Peyer's patch (tissue), 4 donors: ENCODE measurements at regions not wholly inside any gene's neighbourhood (a gene's known extent, or its start where the extent isn't known, plus 50 kb on each side); places are given as distances from the start of the nearest gene placed in this dataset.

Experiments used
- DNase-seq, 3 donors: peaks; one replicate each; pipeline ENCODE4 v3.0.0-alpha.2; 2017 to 2019
- H3K27ac ChIP-seq, 4 donors: fragments of 200-600 bp; sonication (generic); one replicate each; pipeline ENCODE4 v1.5.1; 2016 to 2019
- H3K27me3 ChIP-seq, 2 donors: fragments of 200-600 bp; sonication (generic); one replicate each; pipeline ENCODE4 v1.5.1; 2019
- H3K36me3 ChIP-seq, 3 donors: fragments of 200-600 bp; sonication (generic); one replicate each; pipeline ENCODE4 v1.5.1; 2016 to 2019
- H3K4me1 ChIP-seq, 4 donors: fragments of 200-600 bp; sonication (generic); one replicate each; pipeline ENCODE4 v1.5.1; 2016 to 2019
- H3K4me3 ChIP-seq, 4 donors: fragments of 200-600 bp; sonication (generic); 1 replicate in 3 of 4; 2 replicates in 1 of 4; pipeline ENCODE4 v1.5.1; 2016 to 2019; ENCODE audit warnings: mild to moderate bottlenecking in 1 of 4
- H3K9me3 ChIP-seq, 4 donors: fragments of 200-600 bp; sonication (generic); one replicate each; pipeline ENCODE4 v1.5.1; 2016 to 2019; ENCODE audit warnings: mild to moderate bottlenecking in 1 of 4
- POLR2A ChIP-seq, 2 donors: fragments of 450-650 bp; IDR thresholded peaks; one replicate each; pipeline ENCODE4 v1.5.1; 2017; ENCODE audit warnings: antibody characterized with exemption in 2 of 2, mild to moderate bottlenecking in 2 of 2, moderate library complexity in 2 of 2
- TF ChIP-seq, protein P1 (sequence below), 6 experiments: fragments of 450-650 bp in 4 of 6; fragments of 200-600 bp in 2 of 6; sonication (generic) in 1 of 6; IDR thresholded peaks; one replicate each; pipeline ENCODE4 v1.5.1; 2017 to 2019; ENCODE audit warnings: antibody characterized with exemption in 6 of 6, mild to moderate bottlenecking in 3 of 6, moderate library complexity in 1 of 6

DNA sequence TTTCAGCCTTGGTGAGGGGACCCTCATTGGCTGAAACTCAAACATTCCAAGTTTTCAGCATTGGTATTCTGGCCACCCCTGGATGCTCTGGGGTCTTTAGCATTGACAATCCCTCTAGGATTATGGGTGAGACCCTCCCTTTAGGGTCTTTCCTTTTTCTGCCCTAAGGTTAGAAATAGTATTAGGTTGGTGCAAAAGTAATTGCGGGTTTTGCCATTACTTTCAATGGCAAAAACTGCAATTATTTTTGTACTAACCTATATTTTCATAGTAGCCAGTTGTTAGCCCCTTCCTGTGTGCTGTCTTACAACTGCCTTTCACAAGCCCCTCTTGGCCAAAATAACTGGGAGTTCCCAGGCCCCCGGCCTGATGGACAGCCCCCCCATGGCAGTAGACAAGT, 648.4 kb downstream of the PTPRU start:
- Histone ChIP-seq H3K4me1 (no peaks in the 10 kb centered on the region), H3K27ac (no peak overlapping the region), H3K4me3 (no peak overlapping the region), H3K9me3 (no peaks in the 10 kb centered on the region), H3K36me3 (no peaks in the 10 kb centered on the region), H3K27me3 (no peaks in the 10 kb centered on the region)
- DNase-seq: no peak
- TF ChIP-seq POLR2A (IDR thresholded peaks at IDR 0.05): no peak
- TF ChIP-seq, protein P1, sequence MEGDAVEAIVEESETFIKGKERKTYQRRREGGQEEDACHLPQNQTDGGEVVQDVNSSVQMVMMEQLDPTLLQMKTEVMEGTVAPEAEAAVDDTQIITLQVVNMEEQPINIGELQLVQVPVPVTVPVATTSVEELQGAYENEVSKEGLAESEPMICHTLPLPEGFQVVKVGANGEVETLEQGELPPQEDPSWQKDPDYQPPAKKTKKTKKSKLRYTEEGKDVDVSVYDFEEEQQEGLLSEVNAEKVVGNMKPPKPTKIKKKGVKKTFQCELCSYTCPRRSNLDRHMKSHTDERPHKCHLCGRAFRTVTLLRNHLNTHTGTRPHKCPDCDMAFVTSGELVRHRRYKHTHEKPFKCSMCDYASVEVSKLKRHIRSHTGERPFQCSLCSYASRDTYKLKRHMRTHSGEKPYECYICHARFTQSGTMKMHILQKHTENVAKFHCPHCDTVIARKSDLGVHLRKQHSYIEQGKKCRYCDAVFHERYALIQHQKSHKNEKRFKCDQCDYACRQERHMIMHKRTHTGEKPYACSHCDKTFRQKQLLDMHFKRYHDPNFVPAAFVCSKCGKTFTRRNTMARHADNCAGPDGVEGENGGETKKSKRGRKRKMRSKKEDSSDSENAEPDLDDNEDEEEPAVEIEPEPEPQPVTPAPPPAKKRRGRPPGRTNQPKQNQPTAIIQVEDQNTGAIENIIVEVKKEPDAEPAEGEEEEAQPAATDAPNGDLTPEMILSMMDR (IDR thresholded peaks at IDR 0.05): no peak

DNA sequence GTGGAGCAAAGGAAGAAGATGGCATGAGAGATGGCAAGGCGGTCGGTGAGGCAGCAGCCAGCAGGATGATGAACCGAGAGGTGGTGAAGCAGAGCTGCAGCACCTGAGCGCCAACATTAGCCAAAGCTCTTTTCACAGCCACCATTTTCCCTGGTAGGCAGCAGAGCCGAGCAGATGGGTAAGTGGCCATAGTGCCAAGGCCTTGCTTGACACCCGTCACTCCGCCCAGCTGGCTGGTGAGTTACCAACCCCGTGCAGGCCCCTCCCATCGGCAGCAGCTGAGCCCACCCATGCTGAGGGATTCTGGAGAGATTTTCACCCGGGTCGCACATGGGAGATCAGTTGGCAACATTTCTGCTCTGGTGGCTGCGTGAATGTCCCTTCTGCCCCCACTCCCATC, 647.7 kb downstream of the PTPRU start:
- no peak for DNase-seq
- TF ChIP-seq, protein P1 (IDR thresholded peaks at IDR 0.05): no peak
- no peak for TF ChIP-seq POLR2A (IDR thresholded peaks at IDR 0.05)

DNA sequence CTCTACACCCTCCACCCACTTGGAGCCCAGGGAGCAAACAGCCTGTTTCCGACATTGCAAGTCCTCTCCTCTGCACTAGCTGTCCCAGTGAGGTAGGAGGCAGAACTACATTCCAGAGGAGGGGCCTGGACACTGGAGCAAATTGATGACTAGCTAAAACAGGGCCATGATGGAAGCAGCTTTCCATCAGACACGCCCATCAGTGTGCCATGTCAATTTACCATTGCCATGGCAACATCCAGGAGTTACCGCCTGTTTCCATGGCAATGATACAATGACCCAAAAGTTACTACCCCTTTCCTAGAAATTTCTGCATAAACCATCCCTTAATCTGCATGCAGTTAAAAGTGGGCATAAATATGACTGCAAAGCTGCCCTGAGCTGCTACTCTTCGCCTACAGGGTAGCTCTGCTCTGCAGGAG, 647.1 kb downstream of the PTPRU start:
- no peak for TF ChIP-seq POLR2A (IDR thresholded peaks at IDR 0.05)
- H3K4me1 ChIP-seq: no peaks in the 10 kb centered on the region
- H3K9me3 ChIP-seq: no peaks in the 10 kb centered on the region
- DNase-seq: no peak
- H3K36me3 ChIP-seq: no peaks in the 10 kb centered on the region
- no peak overlapping the region for H3K4me3 ChIP-seq
- no peaks in the 10 kb centered on the region for H3K27me3 ChIP-seq
- no peak overlapping the region for H3K27ac ChIP-seq

More for the DNA sequence above, 647.7 kb downstream of the PTPRU start:
- no peaks in the 10 kb centered on the region for H3K9me3 ChIP-seq
- no peak overlapping the region for H3K4me3 ChIP-seq
- H3K4me1 ChIP-seq: no peaks in the 10 kb centered on the region
- H3K27ac ChIP-seq: no peak overlapping the region
- H3K27me3 ChIP-seq: no peaks in the 10 kb centered on the region
- H3K36me3 ChIP-seq: no peaks in the 10 kb centered on the region

DNA sequence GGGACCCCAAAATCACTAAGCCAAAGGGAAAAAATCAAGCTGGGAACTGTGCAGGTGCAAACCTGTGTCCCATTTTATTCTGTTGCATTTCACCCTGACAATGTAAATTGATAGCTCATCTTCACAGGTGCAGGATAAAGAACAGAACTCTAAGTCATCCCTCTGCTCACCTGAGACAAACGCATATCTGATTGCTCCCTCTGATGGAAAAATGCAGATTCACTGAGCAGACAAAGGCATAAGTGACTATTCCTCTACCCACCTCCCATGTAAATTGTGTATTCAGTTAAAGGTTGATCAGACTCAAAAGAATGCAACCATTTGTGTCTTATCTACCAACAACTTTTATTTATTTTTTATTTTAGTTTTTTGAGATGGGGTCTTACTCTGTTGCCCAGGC, 644.2 kb downstream of the PTPRU start:
- no peak overlapping the region for H3K27ac ChIP-seq
- no peak overlapping the region for H3K4me3 ChIP-seq
- no peaks in the 10 kb centered on the region for H3K9me3 ChIP-seq
- TF ChIP-seq POLR2A (IDR thresholded peaks at IDR 0.05): no peak
- TF ChIP-seq, protein P1 (IDR thresholded peaks at IDR 0.05): peak in 1 of 6 experiments; percentile 6
- no peaks in the 10 kb centered on the region for H3K36me3 ChIP-seq
- H3K27me3 ChIP-seq: no peaks in the 10 kb centered on the region
- DNase-seq: no peak
- H3K4me1 ChIP-seq: no peaks in the 10 kb centered on the region

DNA sequence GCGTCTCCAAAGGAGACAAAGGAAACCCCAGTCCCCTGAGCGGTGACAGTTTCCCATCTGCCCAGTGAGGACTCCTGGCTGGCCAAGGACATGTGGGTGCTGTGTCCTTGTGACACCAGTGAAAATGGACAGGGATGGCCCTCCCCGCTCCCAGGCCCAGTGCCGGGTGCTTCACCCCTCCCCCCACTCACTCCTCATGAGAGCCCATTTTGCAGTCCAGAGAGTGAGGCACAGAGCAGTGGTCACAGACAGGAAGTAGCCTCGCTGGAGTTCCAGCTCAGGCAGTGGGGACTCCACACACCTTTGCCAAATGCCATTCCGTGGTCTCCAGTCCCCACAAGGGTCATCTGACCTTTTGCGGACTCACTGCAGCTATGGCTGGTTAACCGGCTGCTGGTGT, 642.9 kb downstream of the PTPRU start:
- H3K27ac ChIP-seq: no peak overlapping the region
- no peak overlapping the region for H3K4me3 ChIP-seq
- no peaks in the 10 kb centered on the region for H3K36me3 ChIP-seq
- H3K4me1 ChIP-seq: no peaks in the 10 kb centered on the region
- DNase-seq: no peak
- no peaks in the 10 kb centered on the region for H3K27me3 ChIP-seq
- TF ChIP-seq, protein P1 (IDR thresholded peaks at IDR 0.05): no peak
- no peak for TF ChIP-seq POLR2A (IDR thresholded peaks at IDR 0.05)
- H3K9me3 ChIP-seq: no peaks in the 10 kb centered on the region

DNA sequence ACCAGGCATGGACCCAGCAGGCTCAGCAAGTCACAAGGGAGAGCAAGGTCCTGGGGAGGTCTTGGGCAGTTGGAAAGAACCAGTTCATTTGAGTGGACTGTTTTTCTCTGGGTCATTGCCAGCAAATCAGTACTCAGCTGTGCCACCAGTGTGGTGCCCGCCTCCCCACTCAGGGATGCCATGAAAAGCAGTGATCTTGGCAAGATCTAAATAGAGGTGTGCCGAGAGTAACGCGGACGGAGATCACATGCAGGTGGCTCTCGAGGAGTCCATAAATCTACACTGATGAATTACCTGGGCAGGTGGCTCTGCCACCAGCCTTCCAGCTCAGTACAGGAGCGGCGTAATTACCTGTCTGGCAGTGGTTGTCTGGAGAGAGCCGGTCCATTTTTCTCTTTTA, 642.2 kb downstream of the PTPRU start:
- no peak for TF ChIP-seq POLR2A (IDR thresholded peaks at IDR 0.05)
- TF ChIP-seq, protein P1 (IDR thresholded peaks at IDR 0.05): no peak
- Histone ChIP-seq H3K27me3 (no peaks in the 10 kb centered on the region), H3K9me3 (no peaks in the 10 kb centered on the region), H3K27ac (no peak overlapping the region), H3K4me1 (no peaks in the 10 kb centered on the region), H3K36me3 (no peaks in the 10 kb centered on the region), H3K4me3 (no peak overlapping the region)
- DNase-seq: no peak
